ENCODE measurements at regions not wholly inside any gene's neighbourhood (a gene's known extent, or its start where the extent isn't known, plus 50 kb on each side); places are given as distances from the start of the nearest gene placed in this dataset.

DNA sequence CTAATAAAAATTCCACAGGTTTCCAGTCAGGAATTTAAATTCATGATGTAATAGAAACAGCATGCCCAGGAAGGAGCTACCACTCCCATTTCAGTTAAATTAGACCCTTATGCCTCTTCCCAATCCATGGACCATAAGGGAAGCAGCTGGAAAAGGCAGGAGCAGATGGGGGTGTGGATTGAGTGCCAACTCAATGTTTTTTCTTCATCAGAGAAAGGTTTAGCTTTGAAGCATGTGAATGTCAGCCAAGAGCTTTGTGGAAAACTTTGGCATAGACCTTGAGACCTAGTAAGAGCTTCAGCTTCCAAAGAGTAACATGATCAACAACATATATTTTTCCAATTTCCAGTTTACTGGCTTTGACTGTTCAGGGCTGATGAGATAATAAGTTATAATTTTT is 2139.9 kb downstream of the PCDH9 start:
- no peak overlapping the region for H3K27ac ChIP-seq (ENCODE audit: low read depth, low read length)
- H3K4me3 ChIP-seq (replicated peaks in 1 of 2; ENCODE audit: low read depth in 1 of 2, low read length in 2 of 2), result no peak overlapping the region
- ChIA-PET CTCF (no interaction called here), RAD21 (ENCODE audit: low non-redundant PET in 1 of 2, low total read pairs in 2 of 2, uncharacterized antibody in 2 of 2, unreplicated experiment in 2 of 2) (no interaction called here), POLR2A (no interaction called here)
- H3K36me3 ChIP-seq (ENCODE audit: control insufficient read depth in 1 of 2, insufficient read depth in 2 of 2, low read length in 2 of 2), result no peaks in the 10 kb centered on the region
- no peak for ATAC-seq
- H2AFZ ChIP-seq (ENCODE audit: low read depth, low read length, poor library complexity, severe bottlenecking), result no peak overlapping the region
- H3K9me2 ChIP-seq (ENCODE audit: insufficient read depth), result no peaks in the 10 kb centered on the region
- H3K4me2 ChIP-seq (ENCODE audit: low read length), result no peak overlapping the region
- intact Hi-C loops (cut with micrococcal nuclease), result no loop called here
- no peaks in the 10 kb centered on the region for H3K4me1 ChIP-seq (ENCODE audit: control insufficient read depth in 1 of 2, insufficient read depth in 2 of 2, low read length in 2 of 2)
- no peaks in the 10 kb centered on the region for H3K79me2 ChIP-seq (ENCODE audit: insufficient read depth, low read length)
- DNase-seq (ENCODE audit: low read depth, low spot score), result no peak
- no peaks in the 10 kb centered on the region for H3K27me3 ChIP-seq (ENCODE audit: insufficient read depth, low read length)
- TF ChIP-seq ELF1 (IDR thresholded peaks at IDR 0.05; ENCODE audit: borderline replicate concordance, low read depth) (no peak), SP1 (IDR thresholded peaks at IDR 0.05; ENCODE audit: low read depth) (no peak)
- H3K9me3 ChIP-seq (ENCODE audit: control insufficient read depth in 1 of 2, insufficient read depth in 1 of 2, low read depth in 1 of 2, low read length in 2 of 2), result no peaks in the 10 kb centered on the region
- H4K20me1 ChIP-seq (ENCODE audit: insufficient read depth), result no peaks in the 10 kb centered on the region
- no peak overlapping the region for H3K9ac ChIP-seq (ENCODE audit: low read length)
- no TSS peak for BruUV-seq (replicated peaks)

GRCh38 chr13:65088906-65089305 is 2141.2 kb downstream of the PCDH9 start:
- RAD21 ChIA-PET (ENCODE audit: low non-redundant PET in 1 of 2, low total read pairs in 2 of 2, uncharacterized antibody in 2 of 2, unreplicated experiment in 2 of 2), result no interaction called here
- H3K79me2 ChIP-seq (ENCODE audit: insufficient read depth, low read length), result no peaks in the 10 kb centered on the region
- H2AFZ ChIP-seq (ENCODE audit: low read depth, low read length, poor library complexity, severe bottlenecking), result no peak overlapping the region
- ATAC-seq (no peak), DNase-seq (ENCODE audit: low read depth, low spot score) (no peak)
- H3K9me2 ChIP-seq (ENCODE audit: insufficient read depth), result no peaks in the 10 kb centered on the region
- no peaks in the 10 kb centered on the region for H4K20me1 ChIP-seq (ENCODE audit: insufficient read depth)
- no peak for TF ChIP-seq EGR1 (IDR thresholded peaks at IDR 0.05; ENCODE audit: low read depth)
- TF ChIP-seq, protein P1, sequence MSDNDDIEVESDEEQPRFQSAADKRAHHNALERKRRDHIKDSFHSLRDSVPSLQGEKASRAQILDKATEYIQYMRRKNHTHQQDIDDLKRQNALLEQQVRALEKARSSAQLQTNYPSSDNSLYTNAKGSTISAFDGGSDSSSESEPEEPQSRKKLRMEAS (IDR thresholded peaks at IDR 0.05), result no peak
- TF ChIP-seq POLR2AphosphoS5 (IDR thresholded peaks at IDR 0.05; ENCODE audit: low read depth, low read length), result no peak
- no peak for TF ChIP-seq SIN3A (IDR thresholded peaks at IDR 0.05; ENCODE audit: low read depth)
- no peak for TF ChIP-seq RAD21 (IDR thresholded peaks at IDR 0.05; ENCODE audit: low read depth)
- H3K4me1 ChIP-seq (ENCODE audit: control insufficient read depth in 1 of 2, insufficient read depth in 2 of 2, low read length in 2 of 2), result no peaks in the 10 kb centered on the region
- H3K27me3 ChIP-seq (ENCODE audit: insufficient read depth, low read length), result no peaks in the 10 kb centered on the region
- no peak overlapping the region for H3K9ac ChIP-seq (ENCODE audit: low read length)
- no peak overlapping the region for H3K27ac ChIP-seq (ENCODE audit: low read depth, low read length)
- intact Hi-C loops (cut with micrococcal nuclease), result no loop called here
- no peaks in the 10 kb centered on the region for H3K9me3 ChIP-seq (ENCODE audit: control insufficient read depth in 1 of 2, insufficient read depth in 1 of 2, low read depth in 1 of 2, low read length in 2 of 2)
- CTCF ChIA-PET, result no interaction called here
- no TSS peak for BruUV-seq (replicated peaks)
- no peak overlapping the region for H3K4me2 ChIP-seq (ENCODE audit: low read length)
- H3K36me3 ChIP-seq (ENCODE audit: control insufficient read depth in 1 of 2, insufficient read depth in 2 of 2, low read length in 2 of 2), result no peaks in the 10 kb centered on the region
- POLR2A ChIA-PET, result no interaction called here
- H3K4me3 ChIP-seq (replicated peaks in 1 of 2; ENCODE audit: low read depth in 1 of 2, low read length in 2 of 2), result no peak overlapping the region

All from HCT116 (cell line).